OCI-LY1 (cell line): ENCODE measurements at regions not wholly inside any gene's neighbourhood (a gene's known extent, or its start where the extent isn't known, plus 50 kb on each side); places are given as distances from the start of the nearest gene placed in this dataset.

ENCODE experiments used
- H2AFZ ChIP-seq: fragments of 200-600 bp; sonication (generic), shearing (Covaris generic); 2 replicates; pipeline ENCODE4 v1.6.0; 2014; ENCODE audit warnings: antibody characterized with exemption, mild to moderate bottlenecking, low read length
- H3F3A ChIP-seq: fragments of 200-600 bp; sonication (generic), shearing (Covaris generic); 2 replicates; pipeline ENCODE4 v1.6.0; 2014; ENCODE audit warnings: mild to moderate bottlenecking, antibody characterized with exemption, low read length, moderate library complexity; ENCODE audit not compliant: insufficient read depth
- H3K27ac ChIP-seq: fragments of 200-600 bp; sonication (generic); 2 replicates; pipeline ENCODE4 v1.5.1; 2014; ENCODE audit warnings: low read length, mixed run types, mild to moderate bottlenecking, low read depth; ENCODE audit not compliant: poor library complexity, severe bottlenecking
- H3K27me3 ChIP-seq: fragments of 200-600 bp; sonication (generic); 2 replicates; pipeline ENCODE4 v1.6.0; 2014; ENCODE audit warnings: antibody characterized with exemption, mild to moderate bottlenecking, low read length, moderate library complexity; ENCODE audit not compliant: insufficient read depth
- H3K36me3 ChIP-seq: fragments of 200-600 bp; sonication (generic); 2 replicates; pipeline ENCODE4 v1.6.1; 2014; ENCODE audit warnings: mild to moderate bottlenecking, antibody characterized with exemption, low read length, moderate library complexity, mixed read lengths; ENCODE audit not compliant: insufficient read depth
- H3K4me1 ChIP-seq: fragments of 200-600 bp; sonication (generic); 2 replicates; pipeline ENCODE4 v1.5.1; 2014; ENCODE audit warnings: mild to moderate bottlenecking, low read length, moderate library complexity; ENCODE audit not compliant: insufficient read depth, severe bottlenecking
- H3K4me2 ChIP-seq: fragments of 200-600 bp; sonication (generic), shearing (Covaris generic); 2 replicates; pipeline ENCODE4 v1.6.1; 2014; ENCODE audit warnings: low read length
- H3K4me3 ChIP-seq: fragments of 200-600 bp; sonication (generic); 2 replicates; pipeline ENCODE4 v1.5.1; 2014; ENCODE audit warnings: low read length, low read depth, mild to moderate bottlenecking, mixed read lengths; ENCODE audit not compliant: poor library complexity, severe bottlenecking
- H3K79me2 ChIP-seq: fragments of 200-600 bp; shearing (Covaris generic); 2 replicates; pipeline ENCODE4 v1.6.1; 2016; ENCODE audit warnings: mixed run types, low read length, mixed read lengths; ENCODE audit not compliant: insufficient read depth
- H3K9ac ChIP-seq: fragments of 200-600 bp; sonication (generic), shearing (Covaris generic); 2 replicates; pipeline ENCODE4 v1.6.1; 2014; ENCODE audit warnings: mild to moderate bottlenecking, low read length, mixed read lengths
- H3K9me2 ChIP-seq: fragments of 200-600 bp; sonication (generic), shearing (Covaris generic); 2 replicates; pipeline ENCODE4 v1.6.1; 2014; ENCODE audit warnings: low read depth, mild to moderate bottlenecking, low read length, mixed read lengths
- H3K9me3 ChIP-seq: fragments of 200-600 bp; shearing (Covaris generic); 2 replicates; pipeline ENCODE4 v1.6.1; 2014; ENCODE audit warnings: low read length, mixed read lengths
- H4K20me1 ChIP-seq: fragments of 200-600 bp; sonication (generic), shearing (Covaris generic); 2 replicates; pipeline ENCODE4 v1.6.0; 2016; ENCODE audit warnings: mild to moderate bottlenecking, low read length; ENCODE audit not compliant: insufficient read depth
- CTCF ChIP-seq: fragments of 200-600 bp; sonication (generic), shearing (Covaris generic); IDR thresholded peaks from 2 replicates; pipeline ENCODE4 v1.5.1; 2017; ENCODE audit warnings: mild to moderate bottlenecking, antibody characterized with exemption, low read length, moderate library complexity, mixed read lengths
- EZH2 ChIP-seq: fragments of 200-600 bp; sonication (generic), shearing (Covaris generic); IDR thresholded peaks from 2 replicates; pipeline ENCODE4 v1.8.0; 2017; ENCODE audit warnings: borderline replicate concordance, mixed run types, mild to moderate bottlenecking, antibody characterized with exemption, low read length, moderate library complexity, mixed read lengths

GRCh38 chr16:86052115-86052670 lies 153.2 kb downstream of the IRF8 start:
- Histone ChIP-seq H3F3A (no peaks in the 10 kb centered on the region), H2AFZ (no peak overlapping the region), H3K79me2 (no peaks in the 10 kb centered on the region), H3K9ac (no peak overlapping the region), H3K9me3 (no peaks in the 10 kb centered on the region), H3K4me1 (no peaks in the 10 kb centered on the region), H3K36me3 (no peaks in the 10 kb centered on the region), H3K9me2 (no peaks in the 10 kb centered on the region), H3K27me3 (no peaks in the 10 kb centered on the region), H3K4me3 (no peak overlapping the region), H3K27ac (no peak overlapping the region), H4K20me1 (no peaks in the 10 kb centered on the region), H3K4me2 (no peak overlapping the region)
- no peak for TF ChIP-seq EZH2
- no peak for TF ChIP-seq CTCF

- Histone ChIP-seq H3K4me3 (no peak overlapping the region), H3K9me3 (no peaks in the 10 kb centered on the region), H3K4me1 (no peaks in the 10 kb centered on the region), H3K9me2 (no peaks in the 10 kb centered on the region), H4K20me1 (no peaks in the 10 kb centered on the region), H3K27me3 (no peaks in the 10 kb centered on the region), H3F3A (no peaks in the 10 kb centered on the region), H2AFZ (no peak overlapping the region), H3K4me2 (no peak overlapping the region), H3K9ac (no peak overlapping the region), H3K36me3 (no peaks in the 10 kb centered on the region), H3K27ac (no peak overlapping the region), H3K79me2 (no peaks in the 10 kb centered on the region)
- no peak for TF ChIP-seq CTCF
- no peak for TF ChIP-seq EZH2
Measured at GRCh38 chr16:86052926-86053325, 154.0 kb downstream of the IRF8 start.

GRCh38 chr16:86059253-86060171 lies 160.6 kb downstream of the IRF8 start:
- TF ChIP-seq EZH2: no peak
- no peak for TF ChIP-seq CTCF
- H3K36me3 ChIP-seq: no peaks in the 10 kb centered on the region
- no peaks in the 10 kb centered on the region for H3K27me3 ChIP-seq
- no peak overlapping the region for H2AFZ ChIP-seq
- no peaks in the 10 kb centered on the region for H3K4me1 ChIP-seq
- H3F3A ChIP-seq: no peaks in the 10 kb centered on the region
- no peaks in the 10 kb centered on the region for H3K9me3 ChIP-seq
- H3K4me3 ChIP-seq: no peak overlapping the region
- H3K9ac ChIP-seq: no peak overlapping the region
- no peaks in the 10 kb centered on the region for H3K9me2 ChIP-seq
- no peak overlapping the region for H3K27ac ChIP-seq
- H3K4me2 ChIP-seq: no peak overlapping the region
- no peaks in the 10 kb centered on the region for H3K79me2 ChIP-seq
- no peaks in the 10 kb centered on the region for H4K20me1 ChIP-seq
